HG03432 (cell line): ENCODE measurements at regions not wholly inside any gene's neighbourhood (a gene's known extent, or its start where the extent isn't known, plus 50 kb on each side); places are given as distances from the start of the nearest gene placed in this dataset.
"Not testable (repeated sequence)": the region's sequence is repeated elsewhere in the genome, so short reads cannot be mapped to it uniquely, and the experiment has no call there.

Source experiments
- ATAC-seq: cut with Tn5 transposase; IDR thresholded peaks from one replicate; pipeline ENCODE4 v1.9.1; 2021; ENCODE audit warnings: mild to moderate bottlenecking, moderate library complexity; ENCODE audit not compliant: unreplicated experiment

- no peak for ATAC-seq
Measured at GRCh38 chrX:53883196-53883595, 161.1 kb downstream of the PHF8 start.

DNA sequence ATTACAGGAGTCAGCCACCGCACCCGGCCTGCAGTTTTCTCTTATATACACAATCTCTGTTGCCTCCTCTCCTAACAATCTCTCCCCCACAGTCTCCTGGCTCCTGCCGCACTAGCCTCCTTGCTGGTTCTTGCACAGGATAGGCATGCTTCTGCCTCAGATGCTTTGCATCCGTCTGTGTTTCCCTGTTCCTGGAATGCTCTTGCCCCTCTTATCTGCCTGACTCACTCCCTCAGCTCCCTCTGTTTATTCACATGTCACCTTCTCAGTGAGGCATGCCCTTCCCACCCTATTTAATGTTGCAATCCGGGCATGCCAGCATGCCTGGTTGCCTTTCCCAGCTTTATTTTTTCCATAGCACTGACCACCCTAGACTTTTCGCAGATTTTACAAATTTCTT is 161.9 kb downstream of the PHF8 start:
- ATAC-seq: no peak

GRCh38 chrX:53880786-53881185 is 163.5 kb downstream of the PHF8 start:
- ATAC-seq: not testable (repeated sequence)

DNA sequence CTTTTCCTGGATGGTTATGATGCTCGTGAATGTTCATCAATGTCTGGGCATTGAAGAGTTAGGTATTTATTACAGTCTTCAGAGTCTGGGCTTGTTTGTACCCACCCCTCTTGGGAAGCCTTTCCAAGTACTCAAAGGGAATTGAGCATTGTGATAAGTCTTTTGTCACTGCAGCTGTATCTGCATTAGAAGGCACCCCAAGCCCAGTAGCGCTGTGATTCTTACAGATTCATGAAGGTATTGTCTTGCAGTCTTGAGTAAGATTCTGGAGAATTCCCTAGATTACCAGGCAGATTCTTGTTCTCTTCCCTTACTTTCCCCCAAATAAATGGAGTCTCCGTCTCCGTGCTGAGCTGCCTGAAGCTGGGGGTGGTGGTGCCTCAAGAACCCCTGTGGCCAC is 173.4 kb upstream of the HUWE1 start:
- ATAC-seq: no peak

DNA sequence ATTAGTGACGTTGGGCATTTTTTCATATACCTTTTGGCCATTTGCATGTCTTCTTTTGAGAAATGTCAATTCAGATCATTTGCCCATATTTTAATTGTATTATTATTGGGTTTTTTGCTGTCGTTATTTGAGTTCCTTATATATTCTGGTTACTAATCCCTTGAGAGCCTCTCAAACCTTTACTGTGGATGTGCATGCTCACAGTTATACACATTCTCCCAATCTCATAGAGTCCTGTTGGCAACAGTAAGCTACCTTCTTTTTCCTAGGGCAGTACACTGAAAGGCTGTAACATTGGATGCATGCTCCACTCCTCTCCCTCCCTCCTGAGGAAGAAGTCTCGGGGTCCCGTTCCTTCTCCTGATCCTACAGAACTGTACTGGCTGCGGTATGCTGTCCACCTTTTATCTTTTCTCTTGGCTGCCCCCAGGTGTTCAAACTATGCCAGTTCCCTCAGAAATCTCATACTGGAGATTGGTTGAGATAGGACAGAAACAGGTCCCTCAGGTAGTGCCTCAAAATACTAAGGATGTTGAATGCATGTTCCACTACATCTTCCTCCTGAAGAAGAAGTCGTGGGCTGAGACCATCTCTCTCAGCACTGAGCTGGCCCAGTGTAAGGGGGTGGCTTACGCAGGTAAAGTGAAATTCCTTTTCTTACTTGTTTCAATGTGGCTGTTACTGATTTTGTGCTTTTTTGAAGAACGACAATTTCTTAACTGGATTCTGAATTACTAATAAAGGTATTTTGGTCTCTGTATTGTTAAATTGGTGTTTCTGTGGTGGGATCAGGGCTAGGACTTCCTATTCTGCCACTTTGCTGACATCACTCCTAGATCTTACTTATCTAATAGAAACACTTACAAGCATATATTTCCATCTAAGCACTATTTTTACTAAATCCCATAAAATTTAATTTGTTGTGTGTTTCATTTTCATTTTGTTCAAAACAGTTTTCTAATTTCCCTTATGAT is 145.4 kb upstream of the HUWE1 start:
- ATAC-seq: peak; percentile 69

DNA sequence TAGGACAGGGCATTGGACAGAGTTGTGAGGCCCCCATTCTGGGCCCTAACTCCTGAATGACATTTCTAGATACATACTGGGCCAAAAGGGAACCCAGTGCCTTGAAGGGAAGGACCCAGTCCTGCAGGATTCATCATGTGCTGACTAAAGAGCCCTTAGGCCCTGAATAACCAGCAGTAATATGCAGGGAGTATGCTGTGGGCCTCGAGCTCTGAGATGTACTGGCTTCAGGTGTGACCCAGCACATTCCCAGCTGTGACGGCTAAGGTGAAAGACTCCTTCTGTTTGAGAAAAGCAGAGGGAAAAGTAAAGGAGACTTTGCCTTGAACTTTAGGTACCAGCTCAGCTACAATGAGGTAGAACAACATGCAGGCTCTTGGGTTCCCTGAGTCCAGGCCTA is 138.2 kb upstream of the HUWE1 start:
- no peak for ATAC-seq

DNA sequence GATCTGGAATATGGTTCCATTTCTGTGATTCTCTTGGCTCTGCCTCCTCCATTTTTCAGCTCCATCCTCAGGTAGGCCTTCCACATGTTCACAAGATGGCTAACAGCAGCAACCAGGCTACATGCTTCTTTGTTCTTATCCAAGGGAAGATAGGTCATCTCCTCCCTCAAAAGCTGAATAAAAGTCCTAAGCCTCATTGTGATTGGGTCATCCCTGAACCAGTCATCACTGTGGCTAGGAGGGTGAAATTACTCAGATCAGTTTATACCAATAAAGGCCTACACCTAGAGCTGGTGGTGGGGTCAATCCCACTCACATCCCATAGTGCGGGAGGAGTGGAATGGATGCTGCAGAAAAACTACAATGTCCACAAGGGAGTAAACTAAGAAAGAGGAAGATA is 131.6 kb upstream of the HUWE1 start:
- ATAC-seq: not testable (repeated sequence)

DNA sequence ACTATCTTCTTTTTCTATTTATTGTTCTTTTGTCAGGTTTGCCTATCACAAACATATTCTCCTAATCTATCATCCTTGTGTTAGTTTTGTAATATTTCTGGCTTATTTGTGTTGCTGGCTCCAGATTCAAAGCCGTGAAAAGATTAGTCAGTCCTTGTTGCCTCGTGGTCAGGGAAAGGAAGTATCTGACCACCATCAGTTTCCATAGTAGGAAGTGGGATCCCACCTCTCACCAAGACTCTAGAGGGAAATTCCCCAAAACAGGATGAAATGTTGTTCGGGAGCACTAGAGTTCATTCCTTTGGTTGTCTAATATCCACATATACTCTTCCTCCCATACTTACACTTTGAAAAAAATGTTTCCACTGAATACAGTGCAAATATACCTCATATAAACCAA is 131.0 kb upstream of the HUWE1 start:
- no peak for ATAC-seq

- ATAC-seq: no peak
Measured at GRCh38 chrX:53813670-53814440, 127.3 kb upstream of the HUWE1 start.

DNA sequence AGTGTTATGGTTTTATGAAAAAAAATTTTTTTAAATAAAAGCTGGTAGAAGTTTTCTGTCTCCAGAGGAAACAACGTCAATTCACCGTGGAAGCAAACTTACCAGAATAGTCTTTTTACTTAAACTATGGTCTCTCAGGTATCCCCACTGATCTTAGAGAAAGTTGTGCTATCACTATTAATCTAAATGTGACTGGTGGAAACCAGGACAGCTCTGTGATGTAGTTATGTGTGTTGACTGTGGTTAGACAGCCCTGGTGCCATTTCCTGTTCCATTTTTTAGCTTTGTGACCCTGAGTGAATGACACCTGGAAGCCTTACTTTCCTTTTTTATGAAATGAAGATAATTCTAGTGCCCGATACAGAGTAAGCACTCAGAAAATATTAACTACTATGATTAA is 111.8 kb upstream of the HUWE1 start:
- no peak for ATAC-seq

DNA sequence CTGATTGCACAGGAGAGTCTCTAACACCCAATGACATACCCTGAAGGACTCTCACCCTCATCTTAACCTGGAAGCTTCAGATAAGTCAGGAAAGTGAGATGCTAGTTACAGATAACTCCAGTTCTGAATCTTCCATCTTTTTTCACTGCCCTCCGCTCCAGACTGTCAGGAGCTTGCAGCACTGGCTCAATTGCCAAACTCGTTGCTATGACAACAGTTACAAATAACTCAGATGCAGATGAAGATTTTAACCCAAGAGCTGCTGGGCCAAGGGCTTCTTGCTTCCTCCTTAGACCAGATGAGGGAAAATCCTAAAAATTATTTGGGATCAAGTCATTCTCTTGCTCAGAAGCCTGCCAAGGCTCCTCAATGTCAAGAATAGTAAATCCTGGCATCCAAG is 109.1 kb upstream of the HUWE1 start:
- ATAC-seq: no peak

DNA sequence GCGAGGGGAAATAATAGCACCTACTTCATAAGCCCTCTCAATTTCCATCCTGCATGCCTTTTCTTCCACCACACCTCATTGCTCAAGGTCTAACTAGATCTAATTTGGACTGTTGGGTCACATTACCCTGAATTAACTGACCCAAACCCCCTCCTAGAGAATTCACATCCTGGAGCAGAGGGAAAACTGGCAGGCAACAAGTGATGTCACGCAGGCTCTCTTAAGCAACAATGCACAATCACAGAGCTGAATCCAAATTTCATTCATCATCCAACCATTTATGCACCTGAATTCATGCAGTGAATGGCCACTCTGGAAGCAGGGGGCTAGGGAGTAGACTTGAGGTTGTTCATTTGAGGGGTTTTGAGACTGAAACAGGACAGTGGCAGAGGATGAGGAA is 107.7 kb upstream of the HUWE1 start:
- no peak for ATAC-seq

GRCh38 chrX:53768865-53769264 is 82.3 kb upstream of the HUWE1 start:
- ATAC-seq: no peak

GRCh38 chrX:53768451-53768850 is 81.9 kb upstream of the HUWE1 start:
- ATAC-seq: no peak

DNA sequence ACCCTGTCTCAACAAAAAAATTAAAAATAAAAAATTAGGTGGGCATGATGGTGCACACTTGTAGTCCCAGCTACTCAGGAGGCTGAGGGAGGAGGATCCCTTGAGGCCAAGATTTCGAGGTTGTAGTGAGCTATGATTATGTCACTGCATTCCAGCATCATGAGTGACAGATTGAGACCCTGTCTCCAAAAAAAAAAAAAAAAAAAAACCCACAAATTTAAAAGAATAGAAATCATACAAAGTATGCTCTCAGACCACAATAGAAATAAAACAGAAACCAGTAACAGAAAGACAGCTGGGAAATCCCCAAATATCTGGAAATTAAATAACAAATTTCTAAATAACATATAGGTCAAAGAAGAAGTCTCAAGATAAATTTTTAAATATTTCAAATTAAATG is 81.0 kb upstream of the HUWE1 start:
- ATAC-seq: no peak

GRCh38 chrX:53757181-53757580 is 70.7 kb upstream of the HUWE1 start:
- ATAC-seq: not testable (repeated sequence)

GRCh38 chrX:53746718-53747117 is 60.2 kb upstream of the HUWE1 start:
- no peak for ATAC-seq

- no peak for ATAC-seq
Measured at GRCh38 chrX:53743244-53743643, 56.7 kb upstream of the HUWE1 start.

- ATAC-seq: no peak
Measured at GRCh38 chrX:53738370-53738906, 51.9 kb upstream of the HUWE1 start.
